OCI-LY3 (cell line): ENCODE measurements at regions not wholly inside any gene's neighbourhood (a gene's known extent, or its start where the extent isn't known, plus 50 kb on each side); places are given as distances from the start of the nearest gene placed in this dataset.

Source experiments
- EZH2phosphoT487 ChIP-seq: fragments of 200-600 bp; shearing (Covaris generic); IDR thresholded peaks from 2 replicates; pipeline ENCODE4 v1.6.1; 2018; ENCODE audit warnings: antibody characterized with exemption, mixed run types, low read depth
- TF ChIP-seq, protein P1 (sequence below): fragments of 200-600, 300-600 bp; sonication (generic); IDR thresholded peaks from 2 replicates; pipeline ENCODE4 v1.5.1; 2014; ENCODE audit warnings: antibody characterized with exemption, low read length, low read depth

DNA sequence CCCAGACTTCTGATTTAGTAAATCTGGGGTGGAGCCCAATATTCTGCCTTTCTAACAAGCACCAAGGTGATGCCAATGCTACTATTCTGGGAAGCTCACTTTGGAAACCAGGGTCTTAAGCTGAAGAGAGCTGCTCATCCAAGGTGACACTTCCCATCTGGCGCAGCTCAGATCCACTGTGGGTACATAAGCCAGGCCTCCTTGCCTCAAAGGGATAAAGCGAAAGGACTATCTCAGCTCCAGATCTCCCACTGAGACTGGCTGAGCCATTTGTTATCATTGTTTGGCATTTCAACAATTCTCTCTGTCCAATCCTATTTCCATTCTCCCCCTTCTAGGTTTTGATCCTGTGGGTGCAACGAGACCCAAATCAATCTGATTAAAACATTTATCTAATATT is 323.8 kb downstream of the GBE1 start:
- TF ChIP-seq, protein P1, sequence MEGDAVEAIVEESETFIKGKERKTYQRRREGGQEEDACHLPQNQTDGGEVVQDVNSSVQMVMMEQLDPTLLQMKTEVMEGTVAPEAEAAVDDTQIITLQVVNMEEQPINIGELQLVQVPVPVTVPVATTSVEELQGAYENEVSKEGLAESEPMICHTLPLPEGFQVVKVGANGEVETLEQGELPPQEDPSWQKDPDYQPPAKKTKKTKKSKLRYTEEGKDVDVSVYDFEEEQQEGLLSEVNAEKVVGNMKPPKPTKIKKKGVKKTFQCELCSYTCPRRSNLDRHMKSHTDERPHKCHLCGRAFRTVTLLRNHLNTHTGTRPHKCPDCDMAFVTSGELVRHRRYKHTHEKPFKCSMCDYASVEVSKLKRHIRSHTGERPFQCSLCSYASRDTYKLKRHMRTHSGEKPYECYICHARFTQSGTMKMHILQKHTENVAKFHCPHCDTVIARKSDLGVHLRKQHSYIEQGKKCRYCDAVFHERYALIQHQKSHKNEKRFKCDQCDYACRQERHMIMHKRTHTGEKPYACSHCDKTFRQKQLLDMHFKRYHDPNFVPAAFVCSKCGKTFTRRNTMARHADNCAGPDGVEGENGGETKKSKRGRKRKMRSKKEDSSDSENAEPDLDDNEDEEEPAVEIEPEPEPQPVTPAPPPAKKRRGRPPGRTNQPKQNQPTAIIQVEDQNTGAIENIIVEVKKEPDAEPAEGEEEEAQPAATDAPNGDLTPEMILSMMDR: no peak
- no peak for TF ChIP-seq EZH2phosphoT487
